NCI-H1105 (cell line): ENCODE measurements at regions not wholly inside any gene's neighbourhood (a gene's known extent, or its start where the extent isn't known, plus 50 kb on each side); places are given as distances from the start of the nearest gene placed in this dataset.
"Not testable (repeated sequence)": the region's sequence is repeated elsewhere in the genome, so short reads cannot be mapped to it uniquely, and the experiment has no call there.

Experiments used
- DNase-seq: peaks from one replicate; lab custom pipeline; 2025; lab: John Stamatoyannopoulos, UW

DNA sequence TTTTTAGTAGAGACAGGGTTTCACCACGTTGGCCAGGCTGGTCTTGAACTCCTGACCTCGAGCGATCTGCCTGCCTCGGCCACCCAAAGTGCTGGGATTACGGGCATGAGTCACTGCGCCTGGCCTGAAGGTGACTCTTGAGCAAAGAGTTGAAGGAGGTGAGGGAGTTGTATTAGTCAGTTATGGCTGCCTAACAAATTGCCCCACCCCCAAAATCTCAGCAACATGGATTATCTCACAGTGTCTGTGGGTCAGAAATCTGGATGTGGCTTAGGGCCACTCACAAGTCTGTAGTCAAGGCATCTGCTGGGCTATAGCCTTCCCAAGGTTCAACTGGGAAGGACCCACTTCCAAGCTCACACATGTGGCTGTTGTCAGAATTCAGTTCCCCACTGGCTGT, 52.8 kb upstream of the ADGRE5 start:
- no peak for DNase-seq

DNA sequence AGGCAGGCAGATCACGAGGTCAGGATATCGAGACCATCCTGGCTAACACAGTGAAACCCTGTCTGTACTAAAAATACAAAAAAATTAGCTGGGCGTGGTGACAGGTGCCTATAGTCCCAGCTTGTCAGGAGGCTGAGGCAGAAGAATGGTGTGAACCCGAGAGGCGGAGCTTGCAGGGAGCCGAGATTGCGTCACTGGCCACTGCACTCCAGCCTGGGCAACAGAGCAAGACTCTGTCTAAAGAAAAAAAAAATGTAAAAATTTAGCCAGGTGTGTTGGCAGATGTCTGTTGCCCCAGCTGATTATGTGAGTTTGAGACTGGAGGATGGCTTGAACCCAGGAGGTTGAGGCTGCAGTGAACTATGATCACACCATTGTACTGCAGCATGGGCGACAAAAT, 54.2 kb upstream of the ADGRE5 start:
- not testable (repeated sequence) for DNase-seq

DNA sequence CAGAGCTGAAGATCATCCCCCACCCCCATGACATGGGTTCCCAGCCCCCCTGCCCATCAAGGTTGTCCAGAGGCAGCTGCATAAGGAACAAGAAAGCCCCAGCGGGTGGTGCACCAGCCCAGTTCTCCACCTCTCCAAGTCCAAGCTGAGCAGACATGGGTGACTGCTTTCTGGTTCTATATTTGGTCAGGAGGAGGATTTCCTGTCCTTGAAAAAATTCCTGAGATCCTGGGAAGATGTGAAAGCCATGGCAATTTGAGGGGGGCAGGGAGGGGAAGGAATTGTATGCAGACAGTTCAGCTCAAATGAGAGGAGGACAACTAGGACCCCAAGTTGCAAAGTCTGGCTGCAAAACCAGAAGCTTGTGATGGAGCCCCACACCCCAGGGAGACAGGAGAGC, 55.4 kb upstream of the ADGRE5 start:
- no peak for DNase-seq

DNA sequence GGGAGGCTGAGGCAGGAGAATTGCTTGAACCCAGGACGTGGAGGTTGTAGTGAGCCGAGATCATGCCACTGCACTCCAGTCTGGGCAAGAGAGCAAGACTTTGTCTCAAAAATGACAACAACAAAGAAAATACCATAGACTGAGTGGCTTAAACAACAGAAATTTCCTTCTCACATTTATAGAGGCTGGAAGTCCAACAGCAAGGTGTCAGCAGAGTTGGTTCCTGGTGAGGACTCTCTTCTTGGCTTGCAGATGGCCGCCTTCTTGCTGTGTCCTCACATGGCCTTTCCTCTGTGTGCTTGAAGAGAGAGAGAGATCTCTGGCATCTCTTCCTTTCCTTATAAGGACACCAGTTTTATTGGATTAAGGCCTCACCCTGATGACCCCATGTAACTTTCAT, 56.1 kb upstream of the ADGRE5 start:
- DNase-seq, result no peak

DNA sequence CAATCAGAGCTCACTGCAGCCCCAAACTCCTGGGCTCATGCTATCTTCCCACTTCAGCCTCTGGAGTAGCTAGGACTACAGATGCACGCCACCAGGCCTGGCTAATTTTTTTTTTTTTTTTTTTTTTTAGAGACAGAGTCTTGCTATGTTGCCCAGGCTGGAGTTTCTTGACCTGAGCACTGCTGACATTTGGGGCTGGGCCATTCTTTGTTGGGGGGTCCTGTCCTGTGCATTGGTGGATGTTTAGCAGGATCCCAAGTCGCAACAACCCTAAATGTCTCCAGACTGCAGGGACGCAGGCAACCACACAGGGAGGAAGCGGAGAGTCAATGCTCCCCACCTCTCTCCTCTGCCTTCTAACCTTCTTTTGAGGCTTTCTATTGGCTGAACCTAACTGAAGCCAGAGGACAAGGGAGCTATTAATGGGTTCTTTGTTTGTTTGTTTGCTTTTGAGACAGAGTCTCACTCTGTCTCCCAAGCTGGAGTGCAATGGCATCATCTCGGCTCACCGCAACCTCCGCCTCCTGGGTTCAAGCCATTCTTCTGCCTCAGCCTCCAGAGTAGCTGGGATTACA, 58.3 kb upstream of the ADGRE5 start:
- no peak for DNase-seq

DNA sequence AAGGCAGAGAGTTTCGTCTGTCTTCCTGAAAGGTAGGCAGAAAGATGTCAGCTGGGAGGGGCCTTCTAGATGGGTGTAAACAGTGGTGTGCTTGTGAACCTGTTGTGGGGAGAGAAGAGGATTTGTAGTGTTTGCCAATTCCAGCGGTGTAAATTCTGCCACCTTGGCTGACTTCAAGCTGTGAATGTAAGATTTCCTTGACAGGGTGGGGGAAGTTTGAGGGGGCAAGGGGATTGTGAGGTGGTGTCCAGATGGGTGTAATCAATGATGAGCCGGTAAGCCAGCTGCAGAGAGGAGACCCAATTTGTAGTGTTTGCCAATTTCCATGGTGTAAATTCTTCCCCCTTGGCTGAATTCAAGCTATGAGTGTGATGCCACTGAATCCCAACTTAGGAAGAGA, 61.0 kb upstream of the ADGRE5 start:
- no peak for DNase-seq

DNA sequence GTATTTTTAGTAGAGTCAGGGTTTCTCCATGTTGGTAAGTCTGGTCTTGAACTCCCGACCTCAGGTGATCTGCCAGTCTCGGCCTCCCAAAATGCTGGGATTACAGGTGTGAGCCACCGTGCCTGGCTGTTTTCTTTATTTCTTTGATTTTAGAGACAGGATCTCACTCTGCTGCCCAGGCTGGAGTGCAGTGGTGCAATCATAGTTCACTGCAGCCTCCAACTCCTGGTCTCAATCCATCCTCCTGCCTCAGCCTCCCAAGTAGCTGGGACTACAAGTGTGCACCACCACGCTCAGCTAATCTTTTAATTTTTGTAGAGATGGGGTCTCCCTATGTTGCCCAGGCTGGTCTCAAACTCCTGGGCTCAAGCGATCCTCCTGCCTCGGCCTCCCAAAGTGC, 61.5 kb upstream of the ADGRE5 start:
- DNase-seq, result not testable (repeated sequence)

DNA sequence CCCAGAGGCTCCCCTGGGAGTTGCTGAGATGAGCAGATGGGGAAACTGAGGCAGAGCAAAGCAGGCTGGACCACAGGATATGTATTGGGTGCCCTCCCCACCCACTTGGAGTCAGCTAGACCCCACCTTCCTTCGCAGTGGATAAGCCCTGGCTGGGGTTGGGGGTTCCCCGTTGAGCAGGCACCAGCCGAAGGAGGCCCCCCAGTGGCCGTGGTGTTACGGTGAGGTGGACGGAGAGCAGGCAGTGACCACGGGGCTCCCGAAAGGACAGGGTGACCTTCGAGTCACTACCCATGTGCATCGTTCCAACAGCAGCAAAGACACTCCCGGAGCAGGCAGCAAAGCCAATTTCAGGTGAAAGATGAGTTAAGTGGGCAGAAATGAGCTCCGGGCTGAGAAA, 62.4 kb upstream of the ADGRE5 start:
- DNase-seq, result no peak

DNA sequence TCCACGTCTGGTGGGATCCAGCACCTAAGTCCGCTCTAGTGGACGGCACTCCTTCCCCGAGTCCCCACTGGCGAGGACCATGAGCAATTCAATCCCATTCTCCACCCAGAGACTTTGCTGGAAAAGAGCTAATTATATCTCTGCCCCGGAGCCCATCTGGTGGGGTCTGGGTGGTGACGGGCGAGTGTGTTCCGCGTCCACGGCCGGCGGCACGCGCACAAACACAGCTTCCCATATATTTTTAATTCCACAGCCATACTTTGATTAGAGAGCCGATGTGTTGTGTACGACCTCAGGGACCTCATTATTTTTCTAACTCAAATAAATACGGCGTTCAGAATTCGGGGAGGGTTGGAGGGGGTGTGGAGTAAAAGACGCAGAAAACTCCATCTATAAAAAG, 64.1 kb upstream of the ADGRE5 start:
- DNase-seq, result no peak

DNA sequence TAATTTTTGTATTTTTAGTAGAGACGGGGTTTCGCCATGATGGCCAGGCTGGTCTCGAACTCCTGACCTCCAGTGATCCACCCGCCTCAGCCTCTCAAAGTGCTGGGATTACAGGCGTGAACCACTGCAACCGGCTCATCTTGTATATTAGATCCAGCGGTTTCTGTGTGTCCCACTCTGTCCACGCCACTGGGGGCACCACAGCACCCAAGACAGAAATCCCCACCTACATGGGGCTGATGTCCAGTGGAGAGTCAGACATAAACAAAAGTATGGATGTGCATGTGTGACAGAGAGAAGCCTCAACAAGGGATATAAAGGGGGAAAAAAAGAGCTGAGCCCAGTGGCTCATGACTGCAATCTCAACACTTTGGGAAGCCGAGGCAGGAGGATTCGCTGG, 65.8 kb upstream of the ADGRE5 start:
- DNase-seq, result no peak

DNA sequence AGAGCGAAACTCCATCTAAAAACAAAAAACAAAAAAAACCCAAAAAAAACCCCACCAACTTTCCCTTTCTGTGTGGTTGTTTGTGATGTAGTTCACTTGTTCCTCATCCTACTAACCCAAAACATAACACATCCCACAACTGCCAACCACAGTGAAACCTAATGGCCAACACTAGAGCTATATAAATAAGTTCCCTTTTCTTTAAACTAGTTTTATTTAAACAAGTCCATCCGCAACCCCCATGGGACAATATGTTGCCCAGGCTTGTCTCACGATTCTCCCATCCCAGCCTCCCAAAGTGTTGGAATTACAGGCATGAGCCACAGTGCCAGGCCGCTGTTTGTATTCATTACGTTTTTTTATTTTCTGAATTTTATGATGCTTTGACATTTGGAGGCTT, 71.2 kb upstream of the ADGRE5 start:
- no peak for DNase-seq

DNA sequence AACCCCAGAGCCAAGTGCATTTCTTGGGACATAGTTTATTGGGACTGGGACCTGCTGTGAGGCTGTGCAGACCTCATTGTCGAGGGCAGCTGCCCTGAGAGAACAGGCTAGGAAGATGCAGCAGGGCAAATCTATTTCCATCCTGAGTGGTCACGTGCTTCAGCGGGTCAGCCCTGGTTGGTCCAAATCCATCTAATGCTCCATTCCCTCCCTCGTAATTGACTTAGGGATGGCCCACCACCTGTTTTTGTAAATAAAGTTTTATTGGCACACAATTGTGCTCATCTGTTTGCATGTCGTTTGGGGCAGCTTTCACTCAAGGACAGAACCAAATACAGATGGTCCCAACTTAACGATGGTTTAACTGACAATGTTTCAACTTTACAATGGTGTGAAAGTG, 75.5 kb upstream of the ADGRE5 start:
- DNase-seq, result no peak

DNA sequence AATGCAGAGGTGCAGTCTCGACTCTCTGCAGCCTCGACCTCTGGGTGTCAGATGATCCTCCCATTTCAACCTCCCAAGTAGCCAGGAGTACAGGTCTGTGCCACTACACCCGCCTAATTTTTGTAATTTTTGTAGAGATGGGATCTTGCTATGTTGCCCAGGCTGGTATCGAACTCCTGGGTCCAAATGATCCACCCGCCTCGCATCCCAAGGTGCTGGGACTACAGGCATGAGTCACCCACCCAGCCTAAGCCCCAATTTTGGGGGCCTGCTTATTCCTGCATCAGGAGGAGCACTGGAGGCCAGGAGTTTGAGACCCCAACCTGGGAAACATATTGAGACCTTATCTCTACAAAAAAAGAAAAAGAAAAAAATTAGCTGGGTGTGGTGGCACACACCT, 80.1 kb upstream of the ADGRE5 start:
- DNase-seq, result no peak

DNA sequence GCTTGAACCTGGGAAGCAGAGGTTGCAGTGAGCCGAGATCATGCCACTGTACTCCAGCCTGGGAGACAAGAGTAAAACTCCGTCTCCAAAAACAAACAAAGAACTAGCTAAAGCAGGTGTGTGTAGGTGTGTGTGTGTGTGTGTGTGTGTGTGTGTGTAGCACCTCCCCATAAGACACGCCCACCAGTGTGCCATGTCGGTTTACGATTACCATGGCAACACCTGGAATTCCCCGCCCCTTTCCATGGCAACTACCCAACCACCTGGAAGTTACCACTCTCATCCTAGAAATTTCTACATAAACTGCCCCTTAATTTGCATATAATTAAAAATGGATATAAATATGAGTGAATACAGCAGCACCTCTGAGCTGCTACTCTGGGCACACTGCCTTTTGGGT, 80.9 kb upstream of the ADGRE5 start:
- no peak for DNase-seq

DNA sequence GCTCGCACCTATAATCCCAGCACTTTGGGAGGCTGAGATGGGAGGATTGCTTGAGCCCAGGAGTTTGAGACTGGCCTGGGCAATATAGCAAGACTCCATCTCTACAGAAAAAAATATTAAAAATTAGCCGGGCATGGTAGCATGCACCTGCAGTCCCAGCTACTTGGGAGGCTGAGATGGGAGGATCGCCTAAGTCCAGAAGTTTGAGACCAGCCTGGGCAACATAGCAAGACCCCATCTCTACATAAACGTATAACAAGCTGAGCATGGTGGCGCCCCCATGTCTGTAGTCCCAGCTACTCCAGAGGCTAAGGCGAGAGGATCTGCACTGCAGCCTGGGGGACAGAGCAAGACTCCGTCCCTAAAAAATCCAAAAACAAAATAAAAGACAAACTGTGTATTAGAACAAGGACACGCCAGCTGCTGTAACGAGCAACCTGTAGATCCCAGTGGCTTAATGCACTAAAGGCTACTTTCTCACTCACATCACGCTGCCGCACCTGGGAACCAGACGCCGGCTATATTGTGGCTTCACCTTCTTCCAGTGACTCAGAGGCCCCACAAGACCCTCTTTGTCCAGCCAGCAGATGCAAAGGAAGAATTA, 81.9 kb upstream of the ADGRE5 start:
- DNase-seq, result not testable (repeated sequence)

DNA sequence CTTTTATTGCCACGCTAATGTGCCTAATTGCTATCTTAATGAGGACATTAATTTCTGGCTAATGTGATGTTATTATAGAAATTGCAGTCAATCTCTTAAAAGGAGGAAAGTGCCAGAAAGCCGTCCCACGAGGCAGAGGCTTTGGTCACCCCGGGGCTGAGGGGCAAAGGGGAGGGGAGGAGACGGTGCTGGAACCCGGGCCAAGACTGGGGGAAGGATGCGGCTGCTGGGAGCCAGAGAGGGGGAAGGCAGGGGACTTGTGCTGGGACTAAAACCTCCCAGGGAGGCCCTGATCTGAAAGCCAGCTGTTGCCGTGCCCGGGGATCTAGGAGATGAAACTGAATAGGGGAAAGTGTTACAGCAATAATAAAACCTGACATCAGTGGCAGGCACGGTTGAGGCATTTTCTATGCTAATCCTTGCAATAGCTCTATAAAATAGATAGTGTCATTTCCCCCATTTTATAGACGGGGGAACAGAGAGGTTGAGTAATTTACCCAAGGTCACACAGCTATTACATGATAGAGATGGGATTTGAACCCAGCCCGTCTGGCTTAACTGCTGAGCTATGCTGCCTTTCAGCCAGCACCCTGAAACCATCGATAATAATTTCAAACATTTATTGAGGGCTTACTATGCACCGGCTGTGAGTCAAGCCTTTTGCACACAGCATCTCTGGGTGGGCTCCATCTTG, 83.2 kb upstream of the ADGRE5 start:
- peak; percentile 21 for DNase-seq

DNA sequence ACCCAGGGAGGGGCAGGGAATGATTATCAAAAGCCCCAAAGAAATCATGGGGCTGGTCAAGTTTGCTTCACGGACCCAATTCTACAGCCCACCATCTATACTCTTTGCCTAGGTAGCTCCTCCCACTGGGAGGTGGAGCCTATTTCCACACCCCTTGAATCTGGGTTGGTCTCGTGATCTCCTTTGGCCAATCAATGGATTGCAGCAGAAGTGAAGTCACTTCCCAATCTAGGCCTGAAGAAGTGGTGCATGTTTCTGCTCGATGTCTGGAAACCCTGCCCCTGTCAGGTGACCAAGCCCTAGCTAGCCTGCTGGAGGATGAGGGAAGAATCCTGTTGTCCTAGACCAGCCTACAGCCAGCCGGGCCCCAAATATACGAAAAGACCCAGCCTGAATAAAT, 86.3 kb upstream of the ADGRE5 start:
- DNase-seq, result not testable (repeated sequence)

DNA sequence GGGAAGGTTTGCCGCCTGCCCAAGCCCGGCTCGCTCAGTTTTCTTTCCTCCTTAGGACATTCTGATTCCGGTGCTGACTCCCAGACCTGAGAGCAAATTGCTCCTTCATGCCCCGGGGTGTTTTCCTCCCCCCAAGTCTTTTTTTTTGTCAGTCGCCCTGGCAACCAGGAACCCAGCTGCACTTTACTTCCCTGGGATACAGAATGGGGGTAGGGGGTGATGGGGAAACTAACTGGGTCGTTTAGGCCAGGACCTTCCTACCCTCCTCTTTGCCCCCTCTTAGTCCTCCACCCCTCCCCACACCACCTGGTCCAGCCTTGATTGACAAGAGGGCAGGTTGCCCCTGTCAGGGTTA, 87.5 kb upstream of the ADGRE5 start:
- DNase-seq, result not testable (repeated sequence)

DNA sequence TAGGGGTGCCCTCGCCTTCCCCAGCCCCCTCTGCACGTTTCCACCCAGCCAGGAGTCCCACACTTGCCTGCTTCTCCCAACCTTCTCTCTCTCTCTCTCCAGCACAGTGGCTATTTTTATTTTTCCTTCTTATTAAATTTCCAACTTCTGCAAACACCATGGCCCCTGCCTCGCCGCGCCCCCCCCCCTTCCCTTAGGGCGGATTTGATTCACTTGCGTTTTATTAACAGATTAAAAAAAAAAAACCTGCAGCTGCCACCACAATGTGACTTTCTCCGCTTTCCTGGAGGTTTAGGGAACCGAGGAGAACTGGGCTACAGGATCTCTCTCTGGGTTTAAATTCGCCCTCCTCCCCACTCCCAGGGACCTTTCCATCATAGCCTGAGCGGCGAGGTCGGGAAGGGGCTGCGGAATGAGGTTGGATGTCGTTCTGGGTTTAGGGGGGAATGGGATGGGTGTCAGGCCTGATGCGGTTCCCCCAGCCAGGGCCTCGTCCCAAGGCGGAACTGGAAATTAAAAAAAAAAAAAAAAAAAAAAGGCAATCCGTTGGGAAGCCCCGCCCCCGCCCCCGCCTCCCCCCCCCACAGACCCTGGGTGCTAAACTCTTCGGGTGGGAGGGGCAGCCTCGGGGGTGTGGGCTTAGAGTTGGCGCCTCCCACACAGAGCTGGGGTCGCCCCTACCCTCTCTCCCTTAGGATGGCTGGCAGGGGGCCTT, 87.3 kb upstream of the ADGRL1 start:
- DNase-seq, result not testable (repeated sequence)

DNA sequence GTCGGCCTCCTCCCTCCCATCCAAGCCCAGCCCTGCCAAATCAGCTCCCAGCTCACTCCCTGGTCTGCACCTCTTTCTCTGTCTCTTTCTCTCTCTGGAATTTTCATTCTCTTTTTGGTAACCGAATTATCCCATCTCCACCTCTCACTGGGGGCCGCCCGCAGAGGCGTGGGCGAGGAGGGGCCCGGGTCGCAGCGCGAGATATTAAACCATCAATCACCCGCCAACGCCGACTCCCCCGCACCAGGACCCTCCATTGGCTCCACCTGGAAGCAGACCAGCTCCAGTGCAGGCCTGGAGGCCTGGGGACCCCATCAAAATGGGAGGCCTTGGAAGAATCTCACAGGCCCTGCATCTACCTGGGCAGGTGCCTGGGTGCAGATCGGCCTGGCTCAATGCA, 83.8 kb upstream of the ADGRL1 start:
- DNase-seq, result not testable (repeated sequence)

DNA sequence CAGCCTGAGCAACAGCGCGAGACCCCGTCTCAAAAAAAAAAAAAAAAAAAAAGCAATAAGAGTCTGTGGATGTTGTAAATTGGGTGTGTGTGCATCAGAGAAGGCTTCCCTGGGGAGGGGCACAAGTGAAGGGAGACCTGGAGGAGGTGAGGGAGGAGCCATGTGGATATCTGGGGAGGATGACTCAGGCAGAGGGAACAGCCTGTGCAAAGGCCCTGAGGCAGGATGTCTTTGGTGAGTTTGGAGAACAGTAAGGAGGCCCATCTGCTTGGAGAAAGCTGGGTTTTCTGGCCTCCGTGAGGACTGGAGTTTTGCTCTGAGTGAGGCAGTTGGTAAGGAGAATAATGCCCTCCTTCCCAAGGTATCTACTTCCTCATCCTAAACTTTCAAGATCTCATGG, 81.9 kb upstream of the ADGRL1 start:
- not testable (repeated sequence) for DNase-seq

DNA sequence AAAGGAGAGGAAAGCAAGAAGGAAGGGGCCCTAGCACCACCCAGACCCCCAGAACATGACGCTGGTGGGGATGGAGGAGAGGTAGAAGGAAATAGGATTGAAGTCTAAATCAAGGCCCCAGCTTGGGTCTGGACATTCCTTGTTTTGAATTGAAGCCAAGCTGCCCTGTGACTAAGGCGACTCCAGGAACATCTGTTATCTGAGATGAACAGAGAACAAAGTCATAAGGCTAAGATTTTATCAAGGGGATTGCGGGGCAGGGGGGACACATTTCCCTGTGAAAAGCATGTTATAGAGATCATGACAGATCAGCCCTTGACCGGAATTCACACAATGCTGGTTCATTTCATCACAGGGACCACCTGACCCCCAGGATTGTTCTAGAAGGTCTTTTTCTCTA, 80.6 kb upstream of the ADGRL1 start:
- DNase-seq, result not testable (repeated sequence)

DNA sequence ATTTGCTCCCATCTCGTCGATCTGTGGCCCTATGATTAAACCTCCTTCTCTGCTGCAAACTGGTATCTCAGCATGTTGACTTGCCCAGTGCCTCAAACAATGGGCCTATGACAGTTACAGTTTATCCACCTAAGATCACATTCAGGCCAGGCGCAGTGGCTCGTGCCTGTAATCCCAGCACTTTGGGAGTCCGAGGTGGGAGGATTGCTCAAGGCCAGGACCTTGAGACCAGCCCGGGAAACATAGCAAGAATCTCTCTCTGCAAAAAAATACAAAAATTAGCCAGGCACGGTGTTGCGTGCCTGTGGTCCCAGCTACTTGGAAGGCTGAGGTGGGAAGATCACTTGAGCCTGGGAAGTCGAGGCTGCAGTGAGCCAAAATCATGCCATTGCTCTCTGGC, 79.8 kb upstream of the ADGRL1 start:
- not testable (repeated sequence) for DNase-seq
